HEK293 (cell line): ENCODE measurements at regions not wholly inside any gene's neighbourhood (a gene's known extent, or its start where the extent isn't known, plus 50 kb on each side); places are given as distances from the start of the nearest gene placed in this dataset.
"Not testable (repeated sequence)": the region's sequence is repeated elsewhere in the genome, so short reads cannot be mapped to it uniquely, and the experiment has no call there.

Experiments
- CTCF ChIA-PET: fragments of 350-600 bp; formaldehyde crosslinking; extraction: SDS; loops from one replicate; lab custom pipeline; 2021; ENCODE audit warnings: antibody characterized with exemption; lab: Yijun Ruan, JAX
- POLR2A ChIA-PET: fragments of 300-600 bp; formaldehyde crosslinking; extraction: SDS; loops from one replicate; lab custom pipeline; 2020; ENCODE audit warnings: antibody characterized with exemption, inconsistent platforms; lab: Yijun Ruan, JAX
- H3K27ac ChIP-seq: fragments of 200-500 bp; sonication (Bioruptor generic); 2 replicates; pipeline ENCODE4 v1.5.1; 2014; ENCODE audit warnings: low read depth, low read length, control low read depth, inconsistent platforms; ENCODE audit errors: extremely low read depth
- H3K36me3 ChIP-seq, 2 experiments: fragments of 200-500 bp in 1 of 2; sonication (Bioruptor generic) in 1 of 2; 1 replicate in 1 of 2; 2 replicates in 1 of 2; pipeline ENCODE4 v1.5.1; 2014 to 2017; ENCODE audit warnings: inconsistent platforms in 2 of 2, low read length in 2 of 2; ENCODE audit not compliant: control insufficient read depth in 2 of 2, insufficient read depth in 1 of 2
- H3K4me1 ChIP-seq: fragments of 200-500 bp; sonication (Bioruptor generic); 2 replicates; pipeline ENCODE4 v1.5.1; 2014; ENCODE audit warnings: mild to moderate bottlenecking, low read length, inconsistent platforms; ENCODE audit not compliant: control insufficient read depth, insufficient read depth
- H3K4me3 ChIP-seq: 2 replicates; pipeline ENCODE4 v1.5.1; 2011; ENCODE audit warnings: low read depth, mild to moderate bottlenecking, control low read depth, low read length, moderate library complexity
- H3K9me3 ChIP-seq: fragments of 200-500 bp; sonication (Bioruptor generic); 2 replicates; pipeline ENCODE4 v1.5.1; 2014; ENCODE audit warnings: low read depth, low read length, inconsistent platforms; ENCODE audit not compliant: control insufficient read depth, insufficient read depth
- GLIS1 ChIP-seq: fragments of 450-650 bp; formaldehyde crosslinking; IDR thresholded peaks from 2 replicates; pipeline ENCODE4 v1.5.1; 2016; ENCODE audit warnings: missing biosample characterization, missing genetic modification characterization
- KLF1 ChIP-seq: fragments of 450-650 bp; formaldehyde crosslinking; IDR thresholded peaks from 2 replicates; pipeline ENCODE4 v1.5.1; 2016; ENCODE audit warnings: missing biosample characterization, missing genetic modification characterization
- KLF16 ChIP-seq: fragments of 450-650 bp; formaldehyde crosslinking; IDR thresholded peaks from 2 replicates; pipeline ENCODE4 v1.5.1; 2017; ENCODE audit warnings: missing biosample characterization, missing genetic modification characterization
- REPIN1 ChIP-seq: fragments of 450-650 bp; formaldehyde crosslinking; IDR thresholded peaks from 2 replicates; pipeline ENCODE4 v1.5.1; 2017; ENCODE audit warnings: missing biosample characterization, missing genetic modification characterization, low read depth
- SCRT2 ChIP-seq: fragments of 450-650 bp; formaldehyde crosslinking; IDR thresholded peaks from 2 replicates; pipeline ENCODE4 v1.5.1; 2016; ENCODE audit warnings: missing biosample characterization, missing genetic modification characterization
- ZBTB17 ChIP-seq: fragments of 450-650 bp; formaldehyde crosslinking; IDR thresholded peaks from 2 replicates; pipeline ENCODE4 v1.5.1; 2016; ENCODE audit warnings: missing biosample characterization, missing genetic modification characterization
- ZBTB20 ChIP-seq: fragments of 450-650 bp; formaldehyde crosslinking; IDR thresholded peaks from 2 replicates; pipeline ENCODE4 v1.5.1; 2016; ENCODE audit warnings: missing biosample characterization, missing genetic modification characterization
- ZBTB7A ChIP-seq: fragments of 450-650 bp; formaldehyde crosslinking; IDR thresholded peaks from 2 replicates; pipeline ENCODE4 v1.5.1; 2016; ENCODE audit warnings: low read depth, missing biosample characterization, missing genetic modification characterization
- ZBTB8A ChIP-seq: fragments of 450-650 bp; formaldehyde crosslinking; IDR thresholded peaks from 2 replicates; pipeline ENCODE4 v1.5.1; 2016; ENCODE audit warnings: missing biosample characterization, missing genetic modification characterization
- ZIC2 ChIP-seq: fragments of 450-650 bp; formaldehyde crosslinking; IDR thresholded peaks from 2 replicates; pipeline ENCODE4 v1.5.1; 2016; ENCODE audit warnings: missing biosample characterization, missing genetic modification characterization
- ZNF155 ChIP-seq: fragments of 450-650 bp; formaldehyde crosslinking; IDR thresholded peaks from 2 replicates; pipeline ENCODE4 v1.5.1; 2016; ENCODE audit warnings: missing biosample characterization, missing genetic modification characterization
- ZNF16 ChIP-seq: fragments of 450-650 bp; formaldehyde crosslinking; IDR thresholded peaks from 2 replicates; pipeline ENCODE4 v1.5.1; 2016; ENCODE audit warnings: low read depth, missing biosample characterization, missing genetic modification characterization
- ZNF426 ChIP-seq: fragments of 450-650 bp; formaldehyde crosslinking; IDR thresholded peaks from 2 replicates; pipeline ENCODE4 v1.5.1; 2017; ENCODE audit warnings: missing biosample characterization, missing genetic modification characterization, mild to moderate bottlenecking, inconsistent platforms, moderate library complexity
- ZNF433 ChIP-seq: fragments of 450-650 bp; formaldehyde crosslinking; IDR thresholded peaks from 2 replicates; pipeline ENCODE4 v1.5.1; 2016; ENCODE audit warnings: missing biosample characterization, missing genetic modification characterization, low read depth
- ZNF48 ChIP-seq: fragments of 450-650 bp; formaldehyde crosslinking; IDR thresholded peaks from 2 replicates; pipeline ENCODE4 v1.5.1; 2016; ENCODE audit warnings: missing biosample characterization, missing genetic modification characterization
- ZNF555 ChIP-seq: fragments of 450-650 bp; formaldehyde crosslinking; conservative IDR thresholded peaks from 2 replicates; pipeline ENCODE4 v1.5.1; 2017; ENCODE audit warnings: missing biosample characterization, mild to moderate bottlenecking, missing genetic modification characterization, inconsistent platforms
- ZNF623 ChIP-seq: fragments of 450-650 bp; formaldehyde crosslinking; IDR thresholded peaks from 2 replicates; pipeline ENCODE4 v1.5.1; 2016; ENCODE audit warnings: missing biosample characterization, missing genetic modification characterization
- TF ChIP-seq, protein P1 (sequence below): sonication (generic); formaldehyde crosslinking; IDR thresholded peaks from 2 replicates; pipeline ENCODE4 v1.8.1; 2022; ENCODE audit warnings: mild to moderate bottlenecking, moderate library complexity, missing genetic modification reagents
- TF ChIP-seq, protein P2 (sequence below): fragments of 450-650 bp; formaldehyde crosslinking; IDR thresholded peaks from 2 replicates; pipeline ENCODE4 v1.5.1; 2017; ENCODE audit warnings: missing biosample characterization, missing genetic modification characterization
- TF ChIP-seq, protein P3 (sequence below): fragments of 450-650 bp; formaldehyde crosslinking; IDR thresholded peaks from 2 replicates; pipeline ENCODE4 v1.5.1; 2017; ENCODE audit warnings: missing biosample characterization, missing genetic modification characterization
- TF ChIP-seq, protein P4 (sequence below): fragments of 450-650 bp; formaldehyde crosslinking; conservative IDR thresholded peaks from 2 replicates; pipeline ENCODE4 v1.5.1; 2016; ENCODE audit warnings: low read depth, missing biosample characterization, missing genetic modification characterization
- TF ChIP-seq, protein P5 (sequence below): fragments of 450-650 bp; formaldehyde crosslinking; IDR thresholded peaks from 2 replicates; pipeline ENCODE4 v1.5.1; 2016; ENCODE audit warnings: missing biosample characterization, missing genetic modification characterization, borderline replicate concordance

DNA sequence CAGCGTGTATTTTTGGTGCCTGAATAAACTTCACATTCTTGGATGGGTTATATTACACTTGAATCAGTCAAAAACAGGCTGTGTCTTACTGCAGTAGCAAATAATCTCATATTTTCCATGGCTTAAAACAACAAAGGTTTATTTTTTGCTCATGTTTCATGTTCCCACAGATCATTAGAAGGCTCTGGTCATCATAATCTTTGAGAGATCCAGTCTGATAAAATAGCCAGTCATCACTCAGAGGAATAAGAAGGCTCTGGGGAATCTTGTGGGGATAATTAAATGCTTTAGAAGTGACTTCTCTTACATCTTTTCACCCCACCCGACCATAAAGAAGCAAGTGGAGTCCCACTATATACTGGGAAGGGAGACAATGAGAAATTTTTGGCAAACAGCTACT, 417.7 kb downstream of the PSAT1 start (continued):
- TF ChIP-seq, protein P1, sequence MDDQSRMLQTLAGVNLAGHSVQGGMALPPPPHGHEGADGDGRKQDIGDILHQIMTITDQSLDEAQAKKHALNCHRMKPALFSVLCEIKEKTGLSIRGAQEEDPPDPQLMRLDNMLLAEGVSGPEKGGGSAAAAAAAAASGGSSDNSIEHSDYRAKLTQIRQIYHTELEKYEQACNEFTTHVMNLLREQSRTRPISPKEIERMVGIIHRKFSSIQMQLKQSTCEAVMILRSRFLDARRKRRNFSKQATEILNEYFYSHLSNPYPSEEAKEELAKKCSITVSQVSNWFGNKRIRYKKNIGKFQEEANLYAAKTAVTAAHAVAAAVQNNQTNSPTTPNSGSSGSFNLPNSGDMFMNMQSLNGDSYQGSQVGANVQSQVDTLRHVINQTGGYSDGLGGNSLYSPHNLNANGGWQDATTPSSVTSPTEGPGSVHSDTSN (CRISPR knock-in tag): no peak
- TF ChIP-seq ZNF16 (tag by site-specific recombination): no peak

DNA sequence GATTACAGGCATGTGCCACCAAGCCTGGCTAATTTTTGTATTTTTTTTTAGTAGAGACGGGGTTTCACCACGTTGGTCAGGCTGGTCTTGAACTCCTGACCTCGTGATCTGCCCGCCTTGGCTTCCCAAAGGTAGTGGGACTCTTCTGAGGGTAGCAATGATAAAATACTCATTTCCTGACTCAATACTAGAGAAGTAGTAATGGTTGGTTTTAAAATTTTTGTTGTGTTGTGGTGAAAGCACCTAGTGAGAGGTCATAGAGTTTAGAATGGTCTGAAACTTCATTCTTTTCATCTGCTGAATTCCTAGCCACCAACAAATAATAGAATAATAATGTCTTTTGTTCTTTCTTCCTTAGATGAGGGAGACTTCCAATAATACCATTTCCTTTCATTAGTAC, 422.1 kb downstream of the PSAT1 start:
- CTCF ChIA-PET: interaction anchor here (0.7 kb wide), 1 partner anchor 75 kb away, joined by 4 read pairs; no protein-coding TSS in a partner anchor
- H3K4me1 ChIP-seq, H3K36me3 ChIP-seq, POLR2A ChIA-PET, H3K27ac ChIP-seq, H3K9me3 ChIP-seq, H3K4me3 ChIP-seq: not testable (repeated sequence)

DNA sequence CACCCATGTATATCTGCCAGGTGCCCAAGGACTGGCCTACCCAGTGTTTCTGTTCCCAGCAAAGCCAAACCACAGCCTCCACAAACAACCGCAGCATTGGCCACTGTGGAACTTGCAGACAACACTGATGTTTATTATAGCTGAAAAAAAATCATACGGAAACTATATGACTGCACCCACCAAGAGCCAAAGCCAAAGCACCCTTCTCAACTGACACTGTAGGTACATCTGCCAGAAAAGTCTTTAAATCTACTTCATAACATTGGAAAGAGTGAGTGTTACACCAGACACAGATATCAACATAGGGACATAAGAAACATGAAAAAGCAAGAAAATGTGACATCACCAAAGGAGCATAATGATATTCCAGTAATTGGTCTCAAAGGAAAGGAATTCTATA, 428.0 kb downstream of the PSAT1 start:
- ChIA-PET POLR2A (no interaction called here), CTCF (interaction anchor here (1.2 kb wide), 1 partner anchor 1291 kb away, joined by 3 read pairs; no protein-coding TSS in a partner anchor)
- Histone ChIP-seq H3K4me3 (no peak overlapping the region), H3K9me3 (no peaks in the 10 kb centered on the region), H3K36me3 (no peaks in the 10 kb centered on the region), H3K27ac (no peak overlapping the region), H3K4me1 (no peaks in the 10 kb centered on the region)
- TF ChIP-seq ZBTB20 (tag by site-specific recombination): no peak
- no peak for TF ChIP-seq ZNF623 (tag by site-specific recombination)
- TF ChIP-seq ZNF48: no peak
- TF ChIP-seq, protein P2, sequence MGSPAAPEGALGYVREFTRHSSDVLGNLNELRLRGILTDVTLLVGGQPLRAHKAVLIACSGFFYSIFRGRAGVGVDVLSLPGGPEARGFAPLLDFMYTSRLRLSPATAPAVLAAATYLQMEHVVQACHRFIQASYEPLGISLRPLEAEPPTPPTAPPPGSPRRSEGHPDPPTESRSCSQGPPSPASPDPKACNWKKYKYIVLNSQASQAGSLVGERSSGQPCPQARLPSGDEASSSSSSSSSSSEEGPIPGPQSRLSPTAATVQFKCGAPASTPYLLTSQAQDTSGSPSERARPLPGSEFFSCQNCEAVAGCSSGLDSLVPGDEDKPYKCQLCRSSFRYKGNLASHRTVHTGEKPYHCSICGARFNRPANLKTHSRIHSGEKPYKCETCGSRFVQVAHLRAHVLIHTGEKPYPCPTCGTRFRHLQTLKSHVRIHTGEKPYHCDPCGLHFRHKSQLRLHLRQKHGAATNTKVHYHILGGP (tag by site-specific recombination): no peak
- no peak for TF ChIP-seq ZBTB17 (tag by site-specific recombination)
- TF ChIP-seq KLF1 (tag by site-specific recombination): no peak
- no peak for TF ChIP-seq ZNF433
- TF ChIP-seq ZNF155 (tag by site-specific recombination): no peak

DNA sequence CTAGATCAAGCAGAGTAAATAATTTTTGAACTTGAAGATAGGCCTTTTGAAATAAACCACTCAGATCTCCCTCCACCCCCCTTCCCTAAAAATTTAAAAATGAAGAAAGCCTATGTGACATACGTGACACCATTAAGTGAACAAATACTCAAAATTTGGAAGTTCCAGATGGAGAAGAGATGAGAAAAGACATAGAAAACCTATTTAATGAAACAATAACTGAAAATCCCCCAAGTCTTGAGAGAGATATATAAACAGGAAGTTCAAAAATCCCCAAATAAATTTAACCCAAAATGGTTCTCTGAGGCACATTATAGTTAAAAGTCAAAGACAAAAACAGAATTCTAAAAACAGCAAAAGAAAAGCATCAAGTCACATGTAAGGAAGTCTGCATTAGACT, 428.6 kb downstream of the PSAT1 start:
- ChIA-PET CTCF (interaction anchor here (1.2 kb wide), 1 partner anchor 1291 kb away, joined by 3 read pairs; no protein-coding TSS in a partner anchor), POLR2A (no interaction called here)
- H3K27ac ChIP-seq: no peak overlapping the region
- H3K4me1 ChIP-seq: no peaks in the 10 kb centered on the region
- H3K36me3 ChIP-seq: no peaks in the 10 kb centered on the region
- H3K9me3 ChIP-seq: no peaks in the 10 kb centered on the region
- no peak overlapping the region for H3K4me3 ChIP-seq
- TF ChIP-seq SCRT2 (tag by site-specific recombination): no peak
- TF ChIP-seq REPIN1 (tag by site-specific recombination): no peak
- TF ChIP-seq ZBTB8A (tag by site-specific recombination): no peak
- TF ChIP-seq ZIC2 (tag by site-specific recombination): no peak
- no peak for TF ChIP-seq KLF16 (tag by site-specific recombination)
- TF ChIP-seq, protein P3, sequence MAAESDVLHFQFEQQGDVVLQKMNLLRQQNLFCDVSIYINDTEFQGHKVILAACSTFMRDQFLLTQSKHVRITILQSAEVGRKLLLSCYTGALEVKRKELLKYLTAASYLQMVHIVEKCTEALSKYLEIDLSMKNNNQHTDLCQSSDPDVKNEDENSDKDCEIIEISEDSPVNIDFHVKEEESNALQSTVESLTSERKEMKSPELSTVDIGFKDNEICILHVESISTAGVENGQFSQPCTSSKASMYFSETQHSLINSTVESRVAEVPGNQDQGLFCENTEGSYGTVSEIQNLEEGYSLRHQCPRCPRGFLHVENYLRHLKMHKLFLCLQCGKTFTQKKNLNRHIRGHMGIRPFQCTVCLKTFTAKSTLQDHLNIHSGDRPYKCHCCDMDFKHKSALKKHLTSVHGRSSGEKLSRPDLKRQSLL: no peak
- TF ChIP-seq GLIS1 (tag by site-specific recombination): no peak
- TF ChIP-seq, protein P4, sequence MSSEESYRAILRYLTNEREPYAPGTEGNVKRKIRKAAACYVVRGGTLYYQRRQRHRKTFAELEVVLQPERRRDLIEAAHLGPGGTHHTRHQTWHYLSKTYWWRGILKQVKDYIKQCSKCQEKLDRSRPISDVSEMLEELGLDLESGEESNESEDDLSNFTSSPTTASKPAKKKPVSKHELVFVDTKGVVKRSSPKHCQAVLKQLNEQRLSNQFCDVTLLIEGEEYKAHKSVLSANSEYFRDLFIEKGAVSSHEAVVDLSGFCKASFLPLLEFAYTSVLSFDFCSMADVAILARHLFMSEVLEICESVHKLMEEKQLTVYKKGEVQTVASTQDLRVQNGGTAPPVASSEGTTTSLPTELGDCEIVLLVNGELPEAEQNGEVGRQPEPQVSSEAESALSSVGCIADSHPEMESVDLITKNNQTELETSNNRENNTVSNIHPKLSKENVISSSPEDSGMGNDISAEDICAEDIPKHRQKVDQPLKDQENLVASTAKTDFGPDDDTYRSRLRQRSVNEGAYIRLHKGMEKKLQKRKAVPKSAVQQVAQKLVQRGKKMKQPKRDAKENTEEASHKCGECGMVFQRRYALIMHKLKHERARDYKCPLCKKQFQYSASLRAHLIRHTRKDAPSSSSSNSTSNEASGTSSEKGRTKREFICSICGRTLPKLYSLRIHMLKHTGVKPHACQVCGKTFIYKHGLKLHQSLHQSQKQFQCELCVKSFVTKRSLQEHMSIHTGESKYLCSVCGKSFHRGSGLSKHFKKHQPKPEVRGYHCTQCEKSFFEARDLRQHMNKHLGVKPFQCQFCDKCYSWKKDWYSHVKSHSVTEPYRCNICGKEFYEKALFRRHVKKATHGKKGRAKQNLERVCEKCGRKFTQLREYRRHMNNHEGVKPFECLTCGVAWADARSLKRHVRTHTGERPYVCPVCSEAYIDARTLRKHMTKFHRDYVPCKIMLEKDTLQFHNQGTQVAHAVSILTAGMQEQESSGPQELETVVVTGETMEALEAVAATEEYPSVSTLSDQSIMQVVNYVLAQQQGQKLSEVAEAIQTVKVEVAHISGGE (tag by site-specific recombination): no peak
- TF ChIP-seq, protein P5, sequence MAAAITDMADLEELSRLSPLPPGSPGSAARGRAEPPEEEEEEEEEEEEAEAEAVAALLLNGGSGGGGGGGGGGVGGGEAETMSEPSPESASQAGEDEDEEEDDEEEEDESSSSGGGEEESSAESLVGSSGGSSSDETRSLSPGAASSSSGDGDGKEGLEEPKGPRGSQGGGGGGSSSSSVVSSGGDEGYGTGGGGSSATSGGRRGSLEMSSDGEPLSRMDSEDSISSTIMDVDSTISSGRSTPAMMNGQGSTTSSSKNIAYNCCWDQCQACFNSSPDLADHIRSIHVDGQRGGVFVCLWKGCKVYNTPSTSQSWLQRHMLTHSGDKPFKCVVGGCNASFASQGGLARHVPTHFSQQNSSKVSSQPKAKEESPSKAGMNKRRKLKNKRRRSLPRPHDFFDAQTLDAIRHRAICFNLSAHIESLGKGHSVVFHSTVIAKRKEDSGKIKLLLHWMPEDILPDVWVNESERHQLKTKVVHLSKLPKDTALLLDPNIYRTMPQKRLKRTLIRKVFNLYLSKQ (tag by site-specific recombination): no peak
- TF ChIP-seq ZNF555: no peak
- TF ChIP-seq ZBTB7A (tag by site-specific recombination): no peak
- TF ChIP-seq ZNF426 (tag by site-specific recombination): no peak
